HS-27A (cell line): ENCODE measurements at regions not wholly inside any gene's neighbourhood (a gene's known extent, or its start where the extent isn't known, plus 50 kb on each side); places are given as distances from the start of the nearest gene placed in this dataset.

Source experiments
- DNase-seq: peaks from one replicate; pipeline ENCODE4 v3.0.0-alpha.2; 2012; ENCODE audit warnings: low read depth, missing footprints

DNA sequence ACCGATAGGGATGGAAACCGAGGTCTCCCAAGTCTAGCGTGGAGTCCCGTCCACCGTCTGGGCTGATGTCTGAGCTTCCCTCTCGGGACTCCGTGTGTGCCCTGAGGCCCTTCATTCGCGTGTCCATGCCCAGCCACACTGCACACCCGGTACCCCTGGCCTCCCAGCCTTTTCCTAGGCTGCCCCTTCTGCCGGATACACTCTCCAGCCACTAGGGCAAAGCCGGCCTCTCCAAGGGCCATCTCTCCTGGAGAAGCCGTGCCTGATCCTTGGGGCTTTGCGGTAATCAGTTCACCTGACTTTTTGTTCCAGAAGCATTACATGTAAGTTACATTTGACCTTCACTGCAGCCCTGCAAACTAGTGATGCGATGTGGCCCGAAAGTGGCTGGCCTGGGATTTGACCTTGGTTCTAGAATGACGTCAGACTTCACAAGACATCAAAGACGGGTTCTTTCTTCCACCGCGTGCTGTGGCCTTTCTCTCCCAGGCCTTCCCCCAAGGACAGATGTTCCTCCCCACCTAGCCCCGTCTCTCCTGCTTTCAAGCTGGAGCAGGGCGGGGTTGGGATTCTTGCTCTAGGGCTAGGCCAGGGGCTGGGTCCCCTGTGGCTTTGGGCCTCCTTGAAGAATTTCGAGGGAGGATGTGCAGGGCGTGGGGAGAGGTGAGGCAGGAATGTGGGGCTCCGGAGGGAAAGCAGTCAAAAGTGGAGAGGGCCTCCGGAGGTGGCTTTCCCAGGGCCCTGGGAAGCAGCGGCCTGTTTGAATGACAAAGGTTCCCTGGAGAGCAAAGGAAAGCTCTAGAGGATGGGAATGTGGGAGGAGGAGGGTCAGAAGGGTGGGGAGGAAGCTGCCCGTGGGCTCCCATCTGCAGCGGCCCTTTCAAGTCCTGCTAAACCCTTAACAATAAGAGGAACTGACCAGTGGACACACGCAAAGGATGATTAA, 49.7 kb upstream of the SLC2A1 start:
- DNase-seq: no peak
